HCT116 (cell line): ENCODE measurements at regions not wholly inside any gene's neighbourhood (a gene's known extent, or its start where the extent isn't known, plus 50 kb on each side); places are given as distances from the start of the nearest gene placed in this dataset.

Experiments
- ATAC-seq: fragments of 200-7000 bp; cut with Tn5 transposase; 2 replicates; pipeline ENCODE4 v1.9.1; 2020; ENCODE audit warnings: mild to moderate bottlenecking, moderate library complexity
- BruUV-seq: library from RNA; stranded (reverse); fragments of 400-500 nt; replicated peaks from 2 replicates; lab custom pipeline; 2021; lab: Mats Ljungman, UMichigan
- CTCF ChIA-PET: fragments of 300-600 bp; sonication (Branson Sonifier 250); formaldehyde crosslinking; loops from one replicate; lab custom pipeline; 2021; ENCODE audit warnings: antibody characterized with exemption; lab: Charles Lee
- POLR2A ChIA-PET: fragments of 300-600, 350-600 bp; sonication (Branson Sonifier 250); formaldehyde crosslinking; loops from one replicate; lab custom pipeline; 2021; ENCODE audit warnings: antibody characterized with exemption; lab: Charles Lee
- RAD21 ChIA-PET, 2 experiments: fragments of 300-600 bp; sonication (Branson Sonifier 250); formaldehyde crosslinking; loops; one replicate each; lab custom pipeline; 2023; ENCODE audit warnings: low total read pairs in 2 of 2; ENCODE audit not compliant: uncharacterized antibody in 2 of 2, unreplicated experiment in 2 of 2, low non-redundant PET in 1 of 2; lab: Charles Lee
- DNase-seq: peaks from one replicate; pipeline ENCODE4 v3.0.0-alpha.2; 2010; ENCODE audit warnings: low read depth, low spot score
- H2AFZ ChIP-seq: fragments of 200-600 bp; shearing (Covaris generic), sonication (generic); 2 replicates; pipeline ENCODE4 v1.6.1; 2017; ENCODE audit warnings: low read depth, mixed run types, mixed read lengths, antibody characterized with exemption, low read length; ENCODE audit not compliant: poor library complexity, severe bottlenecking
- H3K27ac ChIP-seq: 2 replicates; pipeline ENCODE4 v1.5.1; 2012; ENCODE audit warnings: low read depth, low read length
- H3K27me3 ChIP-seq: fragments of 200-600 bp; sonication (generic); 2 replicates; pipeline ENCODE4 v1.6.1; 2016; ENCODE audit warnings: mixed run types, low read length, mixed read lengths; ENCODE audit not compliant: insufficient read depth
- H3K36me3 ChIP-seq, 2 experiments: fragments of 200-500 bp in 1 of 2; fragments of 200-600 bp in 1 of 2; sonication (Bioruptor generic) in 1 of 2; sonication (generic) in 1 of 2; 2 replicates each; pipeline versions ENCODE4 v1.5.1 to v1.6.1; 2014 to 2016; ENCODE audit warnings: low read length in 2 of 2, inconsistent platforms in 1 of 2, mixed read lengths in 1 of 2, mixed run types in 1 of 2; ENCODE audit not compliant: insufficient read depth in 2 of 2, control insufficient read depth in 1 of 2
- H3K4me1 ChIP-seq, 2 experiments: fragments of 200-600 bp in 1 of 2; sonication (generic) in 1 of 2; 2 replicates each; pipeline versions ENCODE4 v1.5.1 to v1.6.1; 2012 to 2017; ENCODE audit warnings: low read length in 2 of 2, inconsistent platforms in 1 of 2, mild to moderate bottlenecking in 1 of 2, mixed read lengths in 1 of 2, mixed run types in 1 of 2, moderate library complexity in 1 of 2; ENCODE audit not compliant: insufficient read depth in 2 of 2, control insufficient read depth in 1 of 2
- H3K4me2 ChIP-seq: fragments of 200-600 bp; sonication (generic); 2 replicates; pipeline ENCODE4 v1.6.1; 2017; ENCODE audit warnings: mixed run types, low read length, mixed read lengths
- H3K4me3 ChIP-seq, 2 experiments: fragments of 200-600 bp in 1 of 2; sonication (generic) in 1 of 2; replicated peaks in 1 of 2; 2 replicates each; pipeline ENCODE4 v1.5.1; 2011 to 2016; ENCODE audit warnings: low read length in 2 of 2, control low read depth in 1 of 2, low read depth in 1 of 2, mild to moderate bottlenecking in 1 of 2, mixed read lengths in 1 of 2, mixed run types in 1 of 2
- H3K79me2 ChIP-seq: fragments of 200-600 bp; sonication (generic); 2 replicates; pipeline ENCODE4 v1.6.1; 2017; ENCODE audit warnings: mild to moderate bottlenecking, mixed run types, low read length, moderate library complexity, mixed read lengths; ENCODE audit not compliant: insufficient read depth
- H3K9ac ChIP-seq: fragments of 200-600 bp; sonication (generic); 2 replicates; pipeline ENCODE4 v1.6.1; 2016; ENCODE audit warnings: low read length, mixed read lengths
- H3K9me2 ChIP-seq: fragments of 200-600 bp; sonication (generic), shearing (Covaris generic); 2 replicates; pipeline ENCODE4 v1.6.1; 2017; ENCODE audit warnings: mixed run types, mild to moderate bottlenecking, moderate library complexity; ENCODE audit not compliant: insufficient read depth
- H3K9me3 ChIP-seq, 2 experiments: fragments of 200-500 bp in 1 of 2; fragments of 200-600 bp in 1 of 2; sonication (Bioruptor generic) in 1 of 2; sonication (generic) in 1 of 2; 2 replicates each; pipeline ENCODE4 v1.6.1; 2014 to 2017; ENCODE audit warnings: low read length in 2 of 2, mixed read lengths in 2 of 2, inconsistent platforms in 1 of 2, low read depth in 1 of 2, mild to moderate bottlenecking in 1 of 2, mixed run types in 1 of 2, moderate library complexity in 1 of 2; ENCODE audit not compliant: control insufficient read depth in 1 of 2, insufficient read depth in 1 of 2
- H4K20me1 ChIP-seq: fragments of 200-600 bp; sonication (generic), shearing (Covaris generic); 2 replicates; pipeline ENCODE4 v1.6.1; 2017; ENCODE audit warnings: mixed run types, mild to moderate bottlenecking, moderate library complexity; ENCODE audit not compliant: insufficient read depth
- EZH2phosphoT487 ChIP-seq: fragments of 200-600 bp; IDR thresholded peaks from 2 replicates; pipeline ENCODE4 v1.6.1; 2018; ENCODE audit warnings: antibody characterized with exemption, borderline replicate concordance
- RAD21 ChIP-seq: IDR thresholded peaks from 2 replicates; pipeline ENCODE4 v1.6.1; 2012; ENCODE audit warnings: low read depth, mild to moderate bottlenecking
- SP1 ChIP-seq: IDR thresholded peaks from 2 replicates; pipeline ENCODE4 v1.6.1; 2012; ENCODE audit warnings: low read depth
- SRF ChIP-seq: IDR thresholded peaks from 2 replicates; pipeline ENCODE4 v1.6.1; 2012; ENCODE audit warnings: low read depth
- TCF7L2 ChIP-seq: IDR thresholded peaks from 2 replicates; pipeline ENCODE4 v1.7.0; 2011; ENCODE audit warnings: borderline replicate concordance, inconsistent platforms; ENCODE audit not compliant: insufficient read depth, insufficient read length; ENCODE audit errors: extremely low read depth
- YY1 ChIP-seq: IDR thresholded peaks from 2 replicates; pipeline ENCODE4 v1.6.1; 2011; ENCODE audit warnings: low read length, low read depth, moderate library complexity, mild to moderate bottlenecking; ENCODE audit not compliant: insufficient replicate concordance; ENCODE audit errors: extremely low read depth
- ZNF274 ChIP-seq: fragments of 200-500 bp; sonication (Bioruptor generic); IDR thresholded peaks from 2 replicates; pipeline ENCODE4 v1.6.1; 2014; ENCODE audit warnings: mild to moderate bottlenecking, low read depth, low read length, inconsistent platforms
- intact Hi-C: fragments of 100-400 bp; cut with micrococcal nuclease; formaldehyde crosslinking; loops from 2 replicates; pipeline ENCODE4 v1.10.0; 2022
- TF ChIP-seq, protein P1 (sequence below): IDR thresholded peaks from 2 replicates; pipeline ENCODE4 v1.6.1; 2012
- TF ChIP-seq, protein P2 (sequence below), 3 experiments: fragments of 200-600 bp in 1 of 3; sonication (generic) in 1 of 3; IDR thresholded peaks in 2 of 3; conservative IDR thresholded peaks in 1 of 3; 2 replicates each; pipeline ENCODE4 v1.5.1; 2012 to 2017; ENCODE audit warnings: low read depth in 2 of 3, low read length in 2 of 3, antibody characterized with exemption in 1 of 3, borderline replicate concordance in 1 of 3, control low read depth in 1 of 3, mild to moderate bottlenecking in 1 of 3, mixed read lengths in 1 of 3, mixed run types in 1 of 3, moderate library complexity in 1 of 3; ENCODE audit not compliant: insufficient read depth in 1 of 3

DNA sequence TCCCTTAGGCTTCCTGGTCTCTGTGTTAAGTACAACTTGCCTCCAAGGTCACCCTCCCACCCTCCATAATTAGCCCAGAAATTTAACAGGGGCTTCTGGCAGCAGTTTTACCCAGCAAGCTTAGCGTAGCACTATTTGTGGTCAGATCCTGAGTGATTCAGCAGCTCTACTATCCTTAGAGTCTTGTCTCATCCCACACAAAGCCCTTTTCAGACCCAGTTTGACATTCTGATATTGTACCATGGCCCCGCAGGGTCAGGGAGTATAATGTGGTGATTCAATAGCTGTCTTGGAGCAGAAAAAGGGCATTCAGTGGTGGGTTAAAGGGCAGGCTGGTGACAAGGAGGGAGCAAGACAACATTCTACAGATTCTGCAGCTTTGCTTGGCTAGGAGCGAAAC, 153.8 kb upstream of the DDHD1 start:
- H2AFZ ChIP-seq, result no peak overlapping the region
- intact Hi-C loops, result loop anchor here (2.0 to 10.0 kb wide), 4 partner anchors 250 to 1265 kb away; no protein-coding TSS in a partner anchor
- no peak overlapping the region for H3K9ac ChIP-seq
- no peaks in the 10 kb centered on the region for H3K79me2 ChIP-seq
- H3K4me3 ChIP-seq, result no peak overlapping the region
- H3K27ac ChIP-seq, result no peak overlapping the region
- no peak for DNase-seq
- ChIA-PET CTCF (interaction anchor here (0.8 to 3.9 kb wide), 11 partner anchors 8 to 1041 kb away, joined by 3 to 31 read pairs (median 4); no protein-coding TSS in a partner anchor), POLR2A (no interaction called here), RAD21 (no interaction called here)
- H3K4me2 ChIP-seq, result no peak overlapping the region
- H3K27me3 ChIP-seq, result no peaks in the 10 kb centered on the region
- H3K36me3 ChIP-seq, result no peaks in the 10 kb centered on the region
- peaks cover 0 to 5% of the 10 kb centered on the region in 2 experiments; a peak in 1 of 4 replicates for H3K4me1 ChIP-seq
- no peaks in the 10 kb centered on the region for H3K9me2 ChIP-seq
- H4K20me1 ChIP-seq, result no peaks in the 10 kb centered on the region
- no peaks in the 10 kb centered on the region for H3K9me3 ChIP-seq
- no TSS peak for BruUV-seq
- TF ChIP-seq YY1 (no peak), SRF (no peak), EZH2phosphoT487 (no peak), ZNF274 (no peak)
- TF ChIP-seq, protein P1, sequence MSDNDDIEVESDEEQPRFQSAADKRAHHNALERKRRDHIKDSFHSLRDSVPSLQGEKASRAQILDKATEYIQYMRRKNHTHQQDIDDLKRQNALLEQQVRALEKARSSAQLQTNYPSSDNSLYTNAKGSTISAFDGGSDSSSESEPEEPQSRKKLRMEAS, result no peak
- TF ChIP-seq, all 23 proteins: peak for 0
- no peak for ATAC-seq

DNA sequence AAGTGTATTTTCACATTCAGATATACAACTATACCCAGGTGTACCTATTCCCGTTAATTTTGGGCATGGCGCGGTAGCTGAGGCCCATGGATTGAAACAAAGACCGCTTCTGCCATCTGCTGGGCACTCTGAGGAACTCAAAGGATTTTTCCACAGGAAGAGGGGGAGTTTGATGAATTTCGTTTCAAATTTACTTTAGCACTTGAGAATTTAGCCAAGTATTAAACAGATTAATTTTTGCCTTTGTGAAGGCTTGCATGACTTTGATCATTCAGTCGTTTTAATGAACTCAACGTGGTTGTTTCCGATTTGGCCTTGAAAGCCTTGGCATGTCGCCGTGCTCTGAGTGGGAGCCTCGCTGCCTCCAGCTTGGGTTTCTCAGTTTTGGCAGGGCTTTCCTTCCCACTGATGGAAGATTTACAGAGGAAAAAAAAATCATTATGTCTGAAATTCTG, 153.2 kb upstream of the DDHD1 start:
- peak overlapping the region; percentile 54 for H3K4me2 ChIP-seq
- TF ChIP-seq, protein P2, sequence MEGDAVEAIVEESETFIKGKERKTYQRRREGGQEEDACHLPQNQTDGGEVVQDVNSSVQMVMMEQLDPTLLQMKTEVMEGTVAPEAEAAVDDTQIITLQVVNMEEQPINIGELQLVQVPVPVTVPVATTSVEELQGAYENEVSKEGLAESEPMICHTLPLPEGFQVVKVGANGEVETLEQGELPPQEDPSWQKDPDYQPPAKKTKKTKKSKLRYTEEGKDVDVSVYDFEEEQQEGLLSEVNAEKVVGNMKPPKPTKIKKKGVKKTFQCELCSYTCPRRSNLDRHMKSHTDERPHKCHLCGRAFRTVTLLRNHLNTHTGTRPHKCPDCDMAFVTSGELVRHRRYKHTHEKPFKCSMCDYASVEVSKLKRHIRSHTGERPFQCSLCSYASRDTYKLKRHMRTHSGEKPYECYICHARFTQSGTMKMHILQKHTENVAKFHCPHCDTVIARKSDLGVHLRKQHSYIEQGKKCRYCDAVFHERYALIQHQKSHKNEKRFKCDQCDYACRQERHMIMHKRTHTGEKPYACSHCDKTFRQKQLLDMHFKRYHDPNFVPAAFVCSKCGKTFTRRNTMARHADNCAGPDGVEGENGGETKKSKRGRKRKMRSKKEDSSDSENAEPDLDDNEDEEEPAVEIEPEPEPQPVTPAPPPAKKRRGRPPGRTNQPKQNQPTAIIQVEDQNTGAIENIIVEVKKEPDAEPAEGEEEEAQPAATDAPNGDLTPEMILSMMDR (IDR thresholded peaks at IDR 0.05 in 2 of 3, conservative IDR thresholded peaks at IDR 0.05 in 1 of 3; ENCODE audit: borderline replicate concordance in 1 of 3, insufficient read depth in 1 of 3, low read depth in 2 of 3, low read length in 2 of 3), result peak; percentile 59 to 86 (median 64)
- peak; percentile 39 for TF ChIP-seq SP1
- TF ChIP-seq SRF, result no peak
- TF ChIP-seq TCF7L2, result peak; percentile 56
- peak; percentile 89 for TF ChIP-seq RAD21
- no peaks in the 10 kb centered on the region for H3K9me2 ChIP-seq
- DNase-seq, result peak; percentile 28
- no peaks in the 10 kb centered on the region for H3K9me3 ChIP-seq
- intact Hi-C loops, result loop anchor here (2.0 to 10.0 kb wide), 4 partner anchors 249 to 1264 kb away; no protein-coding TSS in a partner anchor
- no peak overlapping the region for H3K27ac ChIP-seq
- H3K27me3 ChIP-seq, result no peaks in the 10 kb centered on the region
- no peaks in the 10 kb centered on the region for H3K79me2 ChIP-seq
- BruUV-seq, result no TSS peak
- H3K4me3 ChIP-seq, result no peak overlapping the region
- H4K20me1 ChIP-seq, result no peaks in the 10 kb centered on the region
- peak; percentile 86 for ATAC-seq
- POLR2A ChIA-PET, result no interaction called here
- CTCF ChIA-PET, result interaction anchor here (0.7 to 3.9 kb wide), 14 partner anchors 9 to 1042 kb away, joined by 3 to 31 read pairs (median 4); no protein-coding TSS in a partner anchor
- RAD21 ChIA-PET, result no interaction called here
- H3K9ac ChIP-seq, result no peak overlapping the region
- peaks cover 0 to 5% of the 10 kb centered on the region in 2 experiments; a peak in 1 of 4 replicates for H3K4me1 ChIP-seq
- H3K36me3 ChIP-seq, result no peaks in the 10 kb centered on the region
- no peak overlapping the region for H2AFZ ChIP-seq
